ENCODE measurements at regions not wholly inside any gene's neighbourhood (a gene's known extent, or its start where the extent isn't known, plus 50 kb on each side); places are given as distances from the start of the nearest gene placed in this dataset.

GRCh38 chr1:70809069-70809468 lies 238.5 kb downstream of the PTGER3 start:
- H2BK20ac ChIP-seq (ENCODE audit: low read depth, low read length, poor library complexity, severe bottlenecking) = no peak overlapping the region
- H2BK15ac ChIP-seq (ENCODE audit: low read depth, low read length) = no peak overlapping the region
- no peak overlapping the region for H3K4me2 ChIP-seq (ENCODE audit: insufficient read depth, insufficient read length, low read length)
- no peak overlapping the region for H3K23ac ChIP-seq (ENCODE audit: insufficient read length, low read depth, low read length)
- no CpG with 5 or more reads among the region's 2 CpGs for WGBS (ENCODE audit: extremely low coverage, insufficient read length, low lambda C conversion rate)
- no peak overlapping the region for H2AFZ ChIP-seq (ENCODE audit: low read length)
- no peak overlapping the region for H2BK12ac ChIP-seq (ENCODE audit: insufficient read length, low read depth, low read length)
- no peaks in the 10 kb centered on the region for H3K9me3 ChIP-seq (ENCODE audit: control insufficient read depth, low read depth, low read length)
- no peak overlapping the region for H3K27ac Mint-ChIP-seq
- H2BK5ac ChIP-seq (ENCODE audit: insufficient read length, low read length) = no peak overlapping the region
- peaks cover 2% of the 10 kb centered on the region; the same call in 1 of the 2 replicates for H3K27me3 Mint-ChIP-seq (ENCODE audit: low read depth)
- peaks cover 0 to 8% (median 3%) of the 10 kb centered on the region in 3 experiments; a peak in 3 of 7 replicates for H3K36me3 Mint-ChIP-seq (ENCODE audit: insufficient read depth in 1 of 3, low read depth in 3 of 3)
- no peak overlapping the region for H3K14ac ChIP-seq (ENCODE audit: insufficient read depth, low read length)
- H3K79me2 ChIP-seq (ENCODE audit: insufficient read depth, low read length) = no peaks in the 10 kb centered on the region
- no peak overlapping the region for H4K91ac ChIP-seq (ENCODE audit: insufficient read length, low read depth, low read length)
- peaks cover 7% of the 10 kb centered on the region in 2 experiments; a peak in 4 of 5 replicates for H3K9me3 Mint-ChIP-seq
- no peak overlapping the region for H4K8ac ChIP-seq (replicated peaks; ENCODE audit: insufficient read length, low read depth, low read length)
- H3K9ac ChIP-seq (ENCODE audit: extremely low read depth, insufficient read length, low read length) = no peak overlapping the region
- no peak overlapping the region for H3K18ac ChIP-seq (ENCODE audit: insufficient read length, low read depth, low read length)
- no peak for TF ChIP-seq CTCF (conservative IDR thresholded peaks at IDR 0.05)
- DNase-seq = no peak
- H3K56ac ChIP-seq (ENCODE audit: insufficient read length, low read depth, low read length) = no peak overlapping the region
- no peaks in the 10 kb centered on the region for H3K23me2 ChIP-seq (ENCODE audit: insufficient read length, low read depth, low read length, poor library complexity, severe bottlenecking)
- H2BK120ac ChIP-seq (ENCODE audit: low read depth, low read length, poor library complexity, severe bottlenecking) = no peak overlapping the region
- H4K20me1 ChIP-seq (ENCODE audit: control insufficient read depth, insufficient read depth, insufficient read length) = no peaks in the 10 kb centered on the region
- H3K27me3 ChIP-seq (ENCODE audit: insufficient read depth, low read length) = no peaks in the 10 kb centered on the region
- no peak overlapping the region for H3K4ac ChIP-seq (ENCODE audit: low read depth, low read length)
- H3K4me3 Mint-ChIP-seq = no peak overlapping the region
- H3K27ac ChIP-seq (ENCODE audit: insufficient read length, low read depth, low read length) = no peak overlapping the region
- no peaks in the 10 kb centered on the region for H3K4me1 ChIP-seq (ENCODE audit: insufficient read depth, low read length)
- H3T11ph ChIP-seq (ENCODE audit: low read length) = no peak overlapping the region
- H3K79me1 ChIP-seq (ENCODE audit: insufficient read depth, low read depth, low read length, poor library complexity, severe bottlenecking) = no peaks in the 10 kb centered on the region
- no peak overlapping the region for H4K5ac ChIP-seq (ENCODE audit: insufficient read length, low read depth, low read length)
- peaks cover 0 to 5% of the 10 kb centered on the region in 2 experiments; a peak in 1 of 4 replicates for H3K4me1 Mint-ChIP-seq
- H2AK5ac ChIP-seq (ENCODE audit: insufficient read length, low read length) = no peak overlapping the region

Data from H9 (cell line).